Occipital lobe (tissue), 1 donor: ENCODE measurements at regions not wholly inside any gene's neighbourhood (a gene's known extent, or its start where the extent isn't known, plus 50 kb on each side); places are given as distances from the start of the nearest gene placed in this dataset.

Source experiments
- DNase-seq: peaks from one replicate; lab custom pipeline; 2025; lab: John Stamatoyannopoulos, UW

DNA sequence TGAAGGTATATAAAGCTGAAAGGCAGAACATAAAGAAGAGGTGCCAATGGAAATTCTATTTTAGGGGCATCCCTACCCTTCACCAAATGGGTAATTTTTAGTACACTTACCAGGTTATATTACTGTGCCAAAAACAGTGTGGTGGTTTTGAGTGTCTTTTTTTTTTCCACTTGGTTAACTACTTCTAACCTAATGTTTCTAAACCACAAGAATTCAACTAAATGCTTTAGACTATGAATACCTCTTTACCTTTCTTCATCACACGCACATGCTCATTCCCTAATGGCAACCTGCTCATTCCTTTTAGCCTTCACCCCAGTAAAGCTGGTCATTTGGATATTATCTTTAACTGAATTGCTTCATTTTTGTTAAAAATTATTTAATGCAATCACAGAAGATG, 215.6 kb downstream of the PIK3R1 start:
- DNase-seq = no peak

DNA sequence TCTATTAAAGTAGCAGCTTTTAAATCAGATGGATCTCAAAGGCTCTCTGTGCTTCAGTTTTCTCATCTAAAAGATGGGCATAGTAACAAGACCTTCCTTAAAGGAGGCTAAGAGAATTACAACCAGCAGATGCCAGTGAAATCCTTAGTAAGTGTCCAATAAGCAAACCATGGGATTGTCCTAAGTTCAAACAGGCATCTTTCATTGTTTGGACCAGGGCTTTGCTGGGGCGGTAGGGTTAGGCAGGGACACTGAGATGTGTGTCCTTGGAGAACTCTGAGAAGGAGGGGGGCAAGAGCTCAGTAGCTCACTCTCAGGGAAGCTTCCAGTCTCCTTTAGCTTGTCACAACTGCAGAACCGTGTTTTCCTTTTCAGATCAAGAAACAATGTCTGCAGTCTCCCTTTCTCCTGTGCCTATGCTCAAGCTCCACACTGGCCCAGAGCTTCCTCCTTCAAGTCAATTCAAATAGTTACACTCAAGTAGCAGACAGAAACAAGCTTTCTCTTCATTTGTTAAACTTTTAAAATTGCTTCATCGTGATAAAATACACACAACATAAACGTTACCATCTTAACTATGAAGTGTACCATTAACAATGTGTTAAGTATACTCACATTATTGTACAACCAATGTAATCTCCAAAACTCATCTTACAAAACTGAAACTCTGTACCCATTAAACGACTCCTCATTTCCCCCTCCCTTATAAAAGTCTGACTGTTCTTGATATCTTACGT, 216.2 kb downstream of the PIK3R1 start:
- DNase-seq = no peak

DNA sequence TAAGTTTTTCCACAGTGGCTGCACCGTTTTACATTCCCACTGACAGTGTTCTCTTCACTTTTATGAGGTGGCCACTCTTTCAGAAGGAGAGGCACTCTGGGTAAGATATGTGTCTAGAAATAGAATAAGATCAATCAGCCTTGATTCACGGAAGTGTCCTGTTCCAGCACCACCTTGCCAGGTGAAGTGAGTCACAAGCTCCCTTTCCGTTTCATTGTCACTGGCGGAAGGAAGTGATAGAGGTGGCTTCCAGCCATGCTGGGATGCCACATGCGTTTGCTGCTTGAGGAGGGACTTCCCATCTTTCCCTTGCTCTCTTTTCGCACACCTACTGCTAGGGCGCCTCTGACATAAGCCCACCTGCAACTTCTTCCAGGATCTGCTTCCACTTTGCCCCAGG, 217.1 kb downstream of the PIK3R1 start:
- DNase-seq = no peak

DNA sequence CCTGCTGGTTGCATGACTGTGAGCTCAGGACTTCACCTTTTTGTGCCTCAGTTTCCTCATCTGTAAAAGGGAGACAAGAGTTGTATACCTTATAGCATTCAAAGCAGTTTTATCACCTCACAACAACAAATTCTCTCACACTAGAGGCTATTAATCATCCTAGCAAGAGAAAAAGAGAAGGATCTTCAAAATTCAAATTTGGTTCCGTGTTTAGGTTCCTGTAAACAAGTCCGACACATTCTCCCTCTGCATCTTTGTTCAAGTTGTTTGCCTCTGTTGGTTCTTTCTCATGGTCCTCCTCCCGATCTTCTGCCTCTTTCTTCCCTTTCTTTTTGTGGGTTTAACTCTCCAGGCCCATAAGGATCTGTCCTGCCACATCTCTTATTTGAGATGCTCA, 218.0 kb downstream of the PIK3R1 start:
- no peak for DNase-seq

DNA sequence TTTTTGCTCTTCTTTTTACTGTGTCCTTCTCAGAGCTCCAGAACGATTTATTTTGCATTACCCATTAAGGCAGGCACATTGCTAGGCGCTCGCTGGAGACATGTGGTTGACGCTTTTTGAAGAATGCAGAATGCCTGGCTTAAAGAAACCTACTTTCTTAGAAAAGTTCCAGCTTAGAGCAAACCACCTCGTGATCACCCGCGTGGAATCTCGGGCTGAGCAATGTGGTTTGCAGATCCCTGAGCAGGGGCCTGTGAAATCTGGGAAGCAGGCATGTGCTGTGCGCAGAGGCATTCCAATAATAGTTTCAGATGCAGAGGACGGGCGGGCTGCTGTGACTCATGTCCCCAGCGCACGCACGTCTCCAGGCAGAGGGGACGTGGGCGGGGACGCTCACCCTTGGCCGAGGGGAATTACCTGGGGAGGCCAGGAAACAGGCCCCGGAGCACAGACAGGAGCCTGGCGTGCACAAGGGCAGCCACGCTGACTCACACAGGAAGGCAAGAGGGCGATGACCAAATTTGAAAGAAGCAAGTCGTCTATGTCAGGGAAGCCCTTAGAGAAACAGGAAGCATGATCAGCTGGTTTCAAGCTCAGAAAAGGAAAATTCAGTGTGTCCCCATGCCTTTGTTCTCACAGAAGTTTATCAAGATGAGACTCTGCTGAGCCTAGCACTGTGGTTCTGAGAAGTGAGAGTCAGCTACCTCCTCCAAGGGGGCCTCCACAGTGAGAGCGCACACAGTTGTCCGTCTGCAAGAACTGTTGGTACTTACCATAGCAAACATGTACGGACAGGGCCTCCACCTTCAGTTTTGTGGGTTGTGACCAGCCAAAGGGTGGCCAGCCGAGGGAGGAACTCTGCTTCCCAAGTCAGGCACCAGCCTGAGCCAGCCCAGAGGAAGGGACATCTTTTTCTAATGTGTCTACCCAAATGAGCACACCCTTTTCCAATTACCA, 218.6 kb downstream of the PIK3R1 start:
- peak; percentile 51 for DNase-seq

DNA sequence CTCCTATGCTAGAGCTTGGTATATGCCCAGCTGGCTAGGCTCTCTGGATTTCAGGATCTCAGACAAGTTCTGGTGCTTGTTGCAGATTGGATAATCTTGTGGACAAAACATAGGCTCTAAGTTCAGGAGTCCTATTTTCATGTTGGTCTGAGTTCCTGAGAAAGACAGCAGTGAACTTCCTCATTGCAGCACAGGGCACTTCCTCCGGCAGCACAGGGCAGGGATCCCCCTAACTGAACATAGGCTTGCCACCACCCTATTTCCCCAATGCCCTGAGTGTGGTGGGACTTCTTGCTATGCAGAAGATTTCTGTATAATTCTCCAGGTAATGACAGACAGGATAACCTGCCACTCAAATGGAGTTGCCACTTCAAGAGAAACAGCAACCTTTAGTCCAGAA, 220.1 kb downstream of the PIK3R1 start:
- no peak for DNase-seq

DNA sequence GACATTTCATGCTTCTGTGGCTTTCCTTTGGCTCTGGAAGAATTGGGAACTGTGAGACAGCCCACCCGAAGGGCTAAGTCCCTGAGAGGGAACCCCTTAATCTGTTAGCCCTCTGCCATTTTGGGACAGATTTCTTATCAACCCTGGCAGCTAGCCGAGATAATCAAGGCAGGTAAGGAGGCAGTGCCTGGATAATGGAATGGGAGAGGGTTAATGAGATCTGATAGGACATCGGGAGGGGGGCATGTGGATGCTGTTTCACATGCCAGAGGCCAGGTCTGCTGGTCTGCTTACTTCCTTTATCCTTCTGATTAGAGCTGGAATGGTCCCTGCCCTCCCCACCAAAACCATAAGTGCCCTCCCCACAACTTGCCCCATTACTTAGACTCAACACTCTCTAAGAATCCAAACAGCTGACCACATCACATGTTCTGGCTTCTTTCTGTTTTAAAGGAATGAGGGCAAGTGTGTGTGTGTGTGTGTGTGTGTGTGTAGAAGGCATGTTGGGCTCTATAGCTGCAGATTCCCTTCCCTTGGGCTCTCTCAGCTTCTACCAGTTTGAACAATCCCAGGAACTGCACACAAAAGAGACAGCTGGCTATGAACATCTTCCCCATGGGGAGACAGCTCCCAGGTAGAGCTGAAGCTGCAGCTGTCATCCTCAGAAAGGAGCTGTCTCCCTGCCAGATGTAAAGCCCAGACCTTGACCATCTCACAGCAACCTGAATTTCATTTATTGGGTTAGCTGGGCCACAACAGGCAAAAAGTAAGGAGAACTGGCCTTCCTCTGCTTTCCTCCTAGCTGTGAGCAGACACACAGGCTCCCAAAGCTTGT, 221.3 kb downstream of the PIK3R1 start:
- no peak for DNase-seq

DNA sequence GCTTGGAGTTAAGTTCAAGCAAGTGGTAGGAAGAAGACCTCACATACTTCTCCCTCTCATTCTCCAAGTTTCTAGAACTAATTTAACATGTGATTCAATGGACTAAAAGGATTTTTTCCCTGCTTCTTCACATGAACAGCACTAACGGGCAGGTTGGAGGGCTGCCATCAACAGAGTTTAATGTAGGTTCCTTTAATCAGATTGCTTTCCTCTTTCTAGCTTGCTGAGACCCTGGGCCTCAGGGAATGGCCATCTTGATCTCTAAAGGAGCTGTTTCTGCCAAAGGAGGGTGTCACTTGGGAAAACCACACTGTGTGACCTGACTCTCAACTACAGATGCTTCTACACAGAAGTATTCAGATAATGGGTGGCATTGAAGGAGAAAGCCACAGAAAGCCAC, 223.3 kb downstream of the PIK3R1 start:
- DNase-seq = no peak

DNA sequence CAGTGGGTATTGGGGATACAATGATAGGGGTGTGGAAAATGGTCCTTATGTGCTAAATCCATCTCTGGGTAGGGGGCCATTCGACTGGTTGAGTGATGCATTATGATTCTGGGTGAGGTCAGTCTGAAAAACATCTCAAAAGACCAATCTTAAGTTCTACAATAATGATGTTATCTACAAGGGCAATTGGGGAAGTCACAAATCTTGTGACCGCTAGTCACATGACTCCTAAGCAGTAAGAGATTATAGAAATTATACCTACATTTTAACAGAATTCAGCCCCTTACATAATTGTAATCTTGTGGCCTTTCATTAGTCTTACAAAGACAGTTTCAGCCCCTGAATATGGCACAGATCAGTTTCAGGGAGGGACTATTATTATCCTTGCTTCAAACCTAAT, 224.7 kb downstream of the PIK3R1 start:
- DNase-seq = no peak

DNA sequence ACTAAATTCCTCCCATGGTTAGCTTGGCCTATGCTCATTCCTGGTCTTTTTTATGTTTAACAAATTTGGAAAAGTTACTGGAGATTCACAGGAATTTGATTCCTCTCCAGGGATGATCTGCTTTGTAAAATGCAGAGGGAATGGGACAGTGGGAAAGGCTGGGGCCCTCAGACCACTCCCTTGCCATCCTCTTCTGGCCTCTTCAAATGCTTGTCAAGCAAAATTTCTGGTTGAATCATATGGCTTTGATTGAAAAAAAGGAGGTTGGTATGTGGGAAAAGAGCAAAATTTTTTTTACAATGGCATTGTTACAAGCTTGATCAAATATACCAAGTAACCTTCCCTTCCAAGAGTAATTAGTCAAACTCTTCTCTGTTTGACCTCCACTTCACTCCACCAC, 225.1 kb downstream of the PIK3R1 start:
- no peak for DNase-seq

DNA sequence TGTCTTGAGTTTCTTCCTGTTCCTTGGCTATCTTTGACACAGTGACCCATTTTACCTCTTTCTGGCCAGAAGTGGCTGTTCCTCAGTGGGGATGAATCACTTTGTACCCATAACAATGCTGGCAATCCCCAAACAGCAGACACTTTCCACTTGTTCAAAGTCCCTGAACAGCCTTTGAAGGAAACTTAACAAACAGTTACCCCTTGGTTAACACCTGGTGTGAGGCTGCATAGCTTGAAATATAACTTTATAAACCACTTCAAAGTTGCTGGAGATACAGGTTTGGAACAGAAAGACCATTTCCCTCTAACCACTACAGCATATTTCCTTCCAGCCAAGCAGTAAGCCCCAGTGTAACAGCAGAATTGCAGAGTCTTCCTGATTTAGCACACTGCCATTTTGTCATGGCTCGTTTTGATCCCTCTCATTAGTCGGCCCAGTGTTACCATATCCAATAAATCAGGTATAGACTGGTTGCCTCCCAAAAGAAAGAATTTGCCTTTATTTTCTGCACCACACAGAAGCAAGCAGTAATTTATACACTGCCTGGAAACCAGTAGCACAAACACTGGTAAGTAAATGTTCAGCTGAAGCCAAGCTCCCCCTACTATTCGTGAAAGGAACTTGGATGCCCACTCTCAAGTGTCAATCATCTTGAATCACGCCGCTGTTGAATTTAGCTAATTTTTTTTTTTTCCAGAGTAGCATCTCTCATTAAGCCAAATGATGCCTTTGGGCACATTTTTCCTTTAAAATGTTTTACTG, 225.9 kb downstream of the PIK3R1 start:
- DNase-seq = no peak

DNA sequence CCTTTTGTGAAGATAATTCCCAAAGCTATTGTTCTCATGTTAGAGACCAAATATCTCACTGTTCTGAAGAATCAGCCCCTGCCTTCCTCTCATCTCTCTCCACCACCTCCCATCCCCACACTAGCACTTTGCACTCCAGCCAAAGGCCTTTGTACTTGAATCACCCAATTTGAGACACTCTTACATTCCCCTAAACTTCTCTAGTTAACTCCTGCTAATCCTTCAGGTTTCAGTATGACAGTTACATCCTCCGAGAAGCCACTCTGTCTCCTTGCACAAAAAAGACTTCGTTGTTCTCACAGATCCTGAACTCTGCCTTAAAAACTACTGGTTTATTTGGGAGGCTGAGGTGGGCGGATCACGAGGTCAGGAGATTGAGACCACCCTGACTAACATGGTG, 227.5 kb downstream of the PIK3R1 start:
- no peak for DNase-seq

DNA sequence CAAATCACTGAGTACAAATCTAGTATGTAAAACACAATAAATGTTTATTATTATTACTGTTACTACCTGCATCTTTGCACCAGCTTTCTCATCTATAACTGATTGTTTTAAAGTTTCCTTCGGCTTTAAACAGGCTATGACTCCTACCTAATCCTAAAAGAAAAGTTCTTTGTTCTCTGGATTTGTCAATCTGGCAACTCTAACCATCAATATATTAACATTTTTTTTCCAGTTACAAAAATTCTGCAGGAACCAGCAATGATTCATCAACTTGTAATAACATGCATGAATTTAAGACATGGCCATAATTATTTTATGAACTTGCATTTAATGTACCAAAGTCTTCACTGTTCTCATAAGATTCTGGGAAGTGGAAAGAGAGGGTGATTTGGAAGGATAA, 228.5 kb downstream of the PIK3R1 start:
- no peak for DNase-seq

DNA sequence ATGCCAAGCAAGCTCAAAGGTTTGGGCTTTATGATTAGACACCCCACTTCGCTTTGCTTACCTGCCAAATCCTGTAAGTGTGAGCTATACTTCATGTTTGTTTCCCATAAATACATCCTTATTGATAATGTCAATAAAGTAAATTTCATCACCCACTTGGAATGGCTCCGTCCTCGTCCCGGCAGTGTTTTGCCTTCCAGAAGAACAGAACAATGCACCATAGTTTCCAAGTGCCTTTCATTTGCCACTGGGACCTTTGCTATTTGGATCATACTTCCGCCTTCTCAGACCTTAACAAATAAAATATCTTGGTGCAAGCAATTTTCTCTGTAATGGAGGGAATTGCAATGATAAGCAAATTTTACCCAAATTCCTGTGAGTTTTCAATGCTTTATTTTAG, 229.3 kb downstream of the PIK3R1 start:
- no peak for DNase-seq

DNA sequence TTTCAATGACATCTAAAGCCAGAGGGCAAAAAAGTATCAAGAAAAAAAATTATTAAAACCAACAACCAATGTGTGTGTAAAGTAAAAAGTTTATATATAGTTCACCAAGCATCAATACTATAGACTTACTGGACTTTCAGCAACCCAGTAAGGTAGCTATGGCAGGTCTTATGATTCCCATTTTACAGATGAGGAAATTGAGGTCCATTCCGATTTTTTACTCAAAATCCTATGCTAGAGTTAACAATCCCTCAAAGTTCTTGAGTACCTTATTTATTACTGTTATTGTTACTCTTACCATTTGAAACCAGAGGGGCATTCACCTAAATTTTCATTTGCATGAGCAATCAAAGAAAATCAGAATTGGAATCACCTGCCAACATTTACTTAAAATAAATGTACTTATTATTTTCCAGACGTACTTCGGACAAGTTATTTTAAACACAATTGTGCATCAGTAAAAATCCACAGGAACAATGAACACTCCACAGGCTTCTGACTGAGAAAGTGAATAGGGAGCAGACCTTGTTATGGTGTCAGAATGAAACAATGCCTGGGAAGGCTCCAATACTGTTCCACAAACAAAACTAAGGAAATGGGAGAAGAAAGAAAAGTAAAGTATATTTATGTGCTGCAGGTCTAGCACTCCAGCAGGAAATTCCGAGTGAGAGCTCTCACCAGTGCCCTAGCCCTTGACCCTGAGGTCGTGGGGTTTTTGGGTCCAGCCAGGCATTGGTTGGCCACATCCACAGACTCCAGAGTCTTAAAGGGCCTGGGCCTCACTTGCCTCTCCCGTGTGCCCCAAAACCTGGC, 229.9 kb downstream of the PIK3R1 start:
- DNase-seq = no peak

DNA sequence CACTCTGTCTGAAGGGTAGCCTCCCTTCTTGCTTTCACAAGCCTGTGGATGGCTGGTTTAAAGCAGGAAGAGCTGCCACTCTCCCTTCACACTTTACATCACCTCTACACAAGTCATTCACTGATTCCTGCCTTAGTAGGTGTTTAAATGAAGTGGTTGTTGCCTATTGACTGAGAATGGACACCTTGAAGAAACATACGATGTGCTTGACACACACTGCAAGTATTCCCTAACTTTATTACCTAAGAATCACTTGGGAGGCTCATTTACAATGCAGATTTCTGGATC, 230.5 kb downstream of the PIK3R1 start:
- no peak for DNase-seq

DNA sequence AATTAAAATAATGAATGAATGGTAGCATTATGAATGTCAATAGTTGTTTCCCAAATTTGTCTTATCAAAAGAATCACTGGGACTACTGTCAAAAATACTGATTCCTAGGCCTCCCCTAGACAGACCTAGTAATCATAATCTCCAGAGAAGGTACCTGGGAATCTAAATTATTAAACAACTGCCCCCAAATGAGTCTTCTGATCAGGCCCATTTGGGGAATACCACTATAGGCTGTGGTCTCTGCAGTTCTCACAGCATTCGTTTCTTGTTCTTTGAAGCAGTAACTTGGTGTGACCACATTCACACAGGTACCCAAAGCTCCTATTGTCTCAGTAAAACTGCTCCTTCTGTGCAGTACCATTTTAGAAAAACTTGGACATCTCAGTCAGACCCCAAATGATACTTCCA, 230.9 kb downstream of the PIK3R1 start:
- no peak for DNase-seq

DNA sequence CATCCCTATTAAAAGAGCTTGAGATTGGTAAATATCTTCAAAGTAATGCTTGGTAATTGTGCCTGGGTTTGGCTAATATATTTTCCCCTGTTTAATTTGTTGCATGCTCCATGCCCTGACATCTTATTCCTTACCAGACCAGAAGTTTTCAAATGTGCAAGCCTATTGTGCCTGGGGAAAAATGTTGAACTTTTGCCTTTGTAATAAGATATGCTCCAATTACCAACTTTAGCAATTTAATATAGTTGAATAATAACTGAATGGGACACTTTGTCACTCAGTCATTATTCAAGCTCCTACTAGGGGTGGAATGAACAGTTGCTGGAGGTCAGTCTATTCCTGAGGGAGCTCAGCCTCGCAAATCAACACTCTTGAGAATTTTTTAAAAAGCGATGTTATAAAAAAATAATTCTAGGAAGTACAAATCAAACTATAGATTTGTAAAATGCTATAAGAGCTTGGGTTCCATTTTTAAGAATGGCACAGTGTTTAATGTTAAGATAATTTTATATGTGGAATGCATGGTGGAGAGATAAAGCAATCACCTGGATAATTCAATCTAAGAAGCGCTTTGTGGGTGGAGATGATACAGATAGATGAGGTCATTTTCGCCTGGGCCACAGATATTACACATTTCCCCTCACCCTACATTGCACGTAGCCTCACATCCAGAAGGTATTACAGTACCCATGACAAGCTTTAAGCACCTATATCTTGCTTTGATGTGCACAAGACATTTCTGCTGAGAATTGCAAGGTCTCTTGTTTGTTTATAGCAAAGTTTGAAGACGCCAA, 231.8 kb downstream of the PIK3R1 start:
- DNase-seq = no peak

DNA sequence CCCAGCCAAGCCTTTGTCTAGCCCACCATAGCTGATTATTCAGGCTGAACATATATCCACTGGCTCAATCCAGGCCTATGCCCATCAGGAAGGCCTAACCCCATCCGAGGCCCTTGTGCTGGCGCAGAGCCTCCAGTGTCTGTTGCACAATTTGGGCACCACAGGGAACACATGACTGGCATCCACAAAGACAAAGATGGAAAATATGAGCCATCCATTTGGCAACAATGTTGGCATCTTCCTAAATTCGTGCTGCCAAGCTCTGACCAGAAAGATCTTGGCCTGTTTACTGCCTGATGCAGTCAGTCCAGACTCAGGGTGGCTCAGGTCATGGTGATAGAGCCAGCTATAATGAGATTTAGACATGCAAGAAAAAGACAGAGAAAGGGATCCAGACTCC, 233.8 kb downstream of the PIK3R1 start:
- no peak for DNase-seq
